Stimulated activated CD8-positive, alpha-beta memory T cell treated with anti-CD3 and anti-CD28 coated beads, Interleukin-15, amount 100 ng/mL, for 48 hours (primary cell): ENCODE measurements at regions not wholly inside any gene's neighbourhood (a gene's known extent, or its start where the extent isn't known, plus 50 kb on each side); places are given as distances from the start of the nearest gene placed in this dataset.

Experiments used
- DNase-seq, 2 donors: peaks; one replicate each; pipeline ENCODE4 v3.0.0-alpha.2; 2020; ENCODE audit warnings: low read depth in 2 of 2

DNA sequence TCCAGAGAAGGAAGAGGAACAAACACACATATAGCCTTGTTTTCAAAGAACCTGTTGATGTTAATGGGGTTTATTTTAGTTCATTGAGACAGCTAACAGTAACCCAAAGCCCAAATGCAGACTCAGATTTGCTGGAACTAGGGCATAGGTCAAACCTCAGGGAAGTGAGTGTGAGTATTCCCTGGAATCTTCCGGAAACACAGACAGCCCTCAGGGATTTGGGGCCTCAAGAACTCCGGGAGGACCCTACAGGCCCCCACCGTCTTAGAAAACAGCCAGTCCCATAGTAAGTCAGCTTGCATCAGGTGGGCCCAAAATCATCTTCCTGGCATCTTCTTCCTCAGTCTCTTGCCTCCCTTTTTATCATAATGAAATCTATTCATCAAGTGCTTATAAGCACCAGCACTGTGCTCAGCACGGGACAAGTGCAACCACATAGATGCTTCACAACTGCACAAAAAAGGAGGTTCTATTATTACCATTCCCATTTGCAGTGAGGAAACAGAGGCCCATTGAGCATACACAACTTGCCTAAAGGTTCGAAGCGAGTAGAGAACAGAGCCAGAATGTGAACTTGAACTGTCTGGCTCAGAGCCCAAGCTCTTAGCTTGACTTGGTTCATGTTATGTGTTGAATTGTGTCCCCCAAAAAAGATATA is 50.2 kb upstream of the BCL11A start:
- DNase-seq: no peak

DNA sequence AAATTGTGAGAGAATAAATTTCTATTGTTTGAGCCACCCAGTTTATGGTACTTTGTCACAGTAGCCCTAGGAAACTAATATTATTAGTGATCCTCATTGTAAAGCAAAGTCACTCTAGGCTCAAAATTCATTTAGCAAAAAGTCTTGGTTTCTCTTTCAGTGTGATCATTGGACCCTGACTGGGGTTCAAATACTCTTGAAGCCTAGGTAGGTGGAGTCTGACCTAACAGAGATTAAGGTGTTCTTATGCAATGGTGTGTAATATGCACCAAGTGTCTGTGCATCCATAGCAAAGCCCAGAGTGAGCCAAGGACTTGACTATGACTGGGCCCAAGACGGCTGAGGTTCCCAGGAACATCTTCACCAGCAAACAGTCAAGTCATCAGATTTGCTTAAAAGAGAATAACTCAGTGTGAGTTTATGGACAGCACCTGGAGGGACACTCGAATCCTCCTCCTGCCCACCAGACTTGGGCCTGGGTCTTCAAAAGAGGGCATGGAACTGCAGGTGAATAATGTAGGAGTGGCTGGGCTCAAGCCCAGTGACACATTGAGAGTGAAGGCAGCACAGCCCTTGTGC is 51.1 kb upstream of the BCL11A start:
- DNase-seq: no peak

DNA sequence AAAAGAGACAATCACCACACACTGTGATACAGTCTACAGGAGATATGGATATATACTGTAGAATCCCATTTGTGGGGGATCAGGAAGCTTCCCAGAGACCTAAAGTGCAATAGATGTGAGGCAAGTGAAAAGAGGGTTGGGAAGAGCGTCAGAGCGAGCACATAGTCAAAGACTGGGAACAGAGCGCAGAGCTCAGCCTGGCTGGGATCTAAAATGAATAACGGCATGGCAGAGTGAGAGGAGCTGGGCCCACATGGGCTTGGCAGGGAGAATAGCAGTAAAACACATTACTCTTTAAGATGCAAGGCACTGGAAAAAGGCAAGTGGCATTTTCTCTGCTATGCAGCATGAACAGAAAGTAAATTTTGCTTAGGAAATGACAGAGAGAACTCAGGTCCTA is 52.4 kb upstream of the BCL11A start:
- no peak for DNase-seq

DNA sequence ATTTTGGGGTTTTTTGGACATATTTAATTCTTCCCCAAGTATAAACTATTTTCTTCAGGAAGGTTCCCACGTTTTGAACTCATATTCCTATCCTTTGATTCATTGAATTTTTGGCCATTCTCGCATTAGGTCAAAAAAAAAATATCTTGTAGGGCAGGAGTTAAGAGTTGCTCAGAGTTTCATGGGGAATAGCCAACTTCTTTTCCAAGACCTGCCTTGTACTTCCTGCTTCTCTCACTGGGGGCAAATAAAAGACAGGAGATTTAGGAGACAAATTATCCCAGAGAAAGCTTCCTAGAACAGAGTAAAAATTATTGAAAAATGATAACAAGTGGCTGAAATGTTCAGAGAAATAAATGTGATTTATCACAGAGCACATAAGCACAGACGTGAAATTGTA is 55.2 kb upstream of the BCL11A start:
- no peak for DNase-seq

DNA sequence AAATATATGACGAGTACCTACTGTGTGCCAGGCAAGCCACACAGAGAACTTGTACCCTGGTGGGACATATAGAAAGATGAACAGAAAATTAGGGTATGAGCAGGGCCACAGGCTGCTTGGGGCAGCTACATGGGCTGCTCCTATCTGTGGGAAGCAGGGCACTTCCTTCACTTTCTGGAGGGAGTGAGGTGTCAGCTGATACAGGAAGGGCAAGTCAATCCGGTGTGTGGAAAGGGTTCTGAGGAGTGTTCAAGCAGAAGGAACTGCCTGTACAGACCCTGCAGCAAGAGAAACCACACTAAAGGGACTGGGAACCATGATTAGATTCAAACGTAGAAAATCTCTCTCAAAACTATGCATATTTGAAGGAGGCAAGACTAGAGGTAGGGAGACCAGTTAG is 58.6 kb upstream of the BCL11A start:
- DNase-seq: no peak

DNA sequence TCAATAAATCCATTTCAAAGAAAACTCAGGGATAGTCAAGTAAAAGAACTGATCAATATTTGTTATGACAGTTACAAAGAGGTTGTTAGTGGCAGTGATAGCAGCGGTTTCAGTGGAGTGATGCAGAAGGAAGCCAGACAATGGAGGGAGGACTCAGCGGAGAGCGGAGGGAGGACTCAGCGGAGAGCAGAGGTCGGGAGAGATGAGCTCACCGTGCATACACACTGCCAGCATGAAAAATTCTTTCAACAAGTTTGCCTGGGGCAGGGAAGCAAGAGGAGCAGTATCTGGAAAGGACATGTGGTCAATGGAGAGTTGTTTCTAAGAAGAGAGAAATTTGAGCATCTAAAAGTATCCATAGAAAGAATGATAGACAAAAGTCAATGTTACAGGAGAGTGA is 60.9 kb upstream of the BCL11A start:
- no peak for DNase-seq

DNA sequence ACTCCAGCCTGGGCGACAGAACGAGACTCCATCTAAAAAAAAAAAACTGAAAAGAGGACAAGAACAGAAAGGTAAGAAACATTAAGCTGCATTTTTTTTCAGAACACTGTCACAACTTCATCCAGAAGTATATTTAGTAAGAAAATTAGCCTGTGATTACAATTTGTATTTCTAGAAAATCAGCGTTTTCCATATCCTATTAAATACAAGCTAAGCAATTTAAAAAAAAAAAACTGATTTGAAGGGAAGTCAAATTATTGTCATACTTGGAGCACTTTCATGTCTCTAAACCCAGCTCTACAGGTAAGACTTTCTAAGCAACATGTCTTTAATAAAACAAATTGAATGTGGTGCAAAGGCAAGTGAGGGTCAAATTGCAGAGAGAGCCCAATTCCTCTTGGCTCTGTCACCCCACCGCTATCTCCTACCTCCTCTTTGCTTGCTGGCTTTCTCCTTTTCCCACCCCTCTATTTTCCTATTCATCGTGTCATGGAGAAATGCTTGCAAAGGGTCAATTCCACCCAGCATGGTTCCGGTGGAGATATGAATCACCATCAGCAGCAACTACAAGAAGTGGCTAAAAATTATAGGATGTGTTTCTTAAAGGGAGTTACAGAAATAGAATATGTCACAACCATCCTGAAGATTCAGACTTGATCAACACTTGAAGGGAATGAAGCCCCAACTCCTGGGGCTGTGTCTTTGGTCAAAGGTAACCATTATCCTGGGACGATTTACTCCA is 68.4 kb upstream of the BCL11A start:
- no peak for DNase-seq

DNA sequence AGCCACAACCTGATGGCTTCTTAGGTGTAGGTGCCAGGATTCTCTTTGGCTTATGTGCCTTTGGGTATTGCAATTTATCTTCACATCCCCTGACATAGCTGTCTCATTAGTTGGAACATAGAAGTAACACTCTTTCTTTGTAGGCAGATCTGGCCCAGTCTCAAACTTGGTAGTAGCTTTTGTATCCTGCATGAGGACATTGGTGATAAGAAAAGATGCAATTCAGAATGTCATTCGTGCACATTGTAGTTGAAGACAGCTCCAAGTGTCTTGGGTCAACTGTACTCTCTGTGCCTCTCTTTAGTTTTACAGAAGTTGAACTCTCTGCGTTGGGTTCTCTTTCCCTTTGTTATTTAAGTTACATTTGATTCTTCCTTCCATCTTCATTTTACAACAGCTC is 69.6 kb upstream of the BCL11A start:
- no peak for DNase-seq

DNA sequence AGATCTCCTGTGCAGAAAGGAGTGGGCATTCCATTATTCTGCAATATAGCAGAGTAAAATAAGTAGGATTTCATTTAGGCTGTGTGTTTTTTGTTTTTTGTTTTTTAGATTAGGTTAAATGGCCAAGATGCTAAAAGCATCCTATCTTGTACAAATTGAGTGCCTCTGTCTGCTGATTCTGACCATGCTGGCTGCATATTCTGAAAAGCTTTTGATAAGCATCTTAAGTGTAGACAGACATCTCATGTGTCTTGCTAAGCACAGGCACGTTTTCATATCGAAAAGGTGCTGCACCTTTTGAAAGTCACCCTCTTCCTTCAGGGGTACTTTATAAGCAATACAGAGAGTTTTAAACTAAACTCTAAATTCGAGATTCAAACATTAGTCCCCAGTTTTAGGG is 74.0 kb upstream of the BCL11A start:
- DNase-seq: no peak

DNA sequence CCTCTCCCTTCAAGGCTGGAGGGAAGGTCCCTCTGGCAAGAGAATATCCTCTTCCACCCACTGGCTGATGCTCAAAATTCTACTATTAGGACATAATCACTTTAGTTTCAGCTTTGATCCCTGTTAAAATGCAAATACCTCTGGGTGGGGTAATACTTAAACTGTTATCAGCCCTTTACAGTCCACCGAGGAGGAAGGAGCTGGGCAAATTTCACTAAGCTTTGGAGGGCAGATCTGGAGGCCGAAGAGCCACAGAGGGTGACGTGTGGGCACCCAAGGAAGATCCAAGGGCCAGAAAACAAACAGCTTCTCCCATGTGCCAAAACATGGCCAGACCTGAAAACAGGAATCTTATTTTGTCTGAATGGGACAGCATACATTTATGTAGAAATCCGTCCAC is 74.6 kb upstream of the BCL11A start:
- DNase-seq: no peak

DNA sequence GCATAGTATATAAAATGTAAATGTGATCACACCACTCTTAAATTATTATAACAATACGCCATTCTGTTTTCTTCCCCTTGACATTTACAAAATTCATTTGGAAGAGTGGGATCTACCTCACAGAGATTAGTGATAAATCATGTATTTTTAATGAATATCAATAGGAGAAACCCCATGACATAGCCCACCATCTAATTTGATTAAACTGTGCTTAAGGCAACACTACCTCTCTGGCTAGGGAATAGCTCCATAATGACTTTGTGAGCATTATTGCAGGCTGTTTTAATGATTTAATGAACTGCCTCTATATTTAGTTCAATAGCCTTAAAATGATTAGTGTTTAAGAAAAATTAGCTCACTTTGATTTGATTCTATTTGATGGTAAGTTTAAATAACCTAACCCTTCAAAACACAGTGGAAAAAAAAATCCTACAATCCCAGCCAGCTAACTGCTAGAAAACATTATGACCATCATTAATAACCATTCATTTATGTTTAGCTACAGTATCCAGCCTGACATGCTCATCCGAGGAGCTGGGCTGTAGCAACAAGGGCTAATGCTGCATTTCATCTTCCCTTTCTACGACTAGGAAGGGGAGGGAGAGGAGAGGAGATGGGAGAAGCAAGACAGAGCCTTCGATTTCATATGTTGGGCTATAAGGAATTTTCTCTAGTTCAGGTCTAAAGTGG is 75.3 kb upstream of the BCL11A start:
- no peak for DNase-seq

DNA sequence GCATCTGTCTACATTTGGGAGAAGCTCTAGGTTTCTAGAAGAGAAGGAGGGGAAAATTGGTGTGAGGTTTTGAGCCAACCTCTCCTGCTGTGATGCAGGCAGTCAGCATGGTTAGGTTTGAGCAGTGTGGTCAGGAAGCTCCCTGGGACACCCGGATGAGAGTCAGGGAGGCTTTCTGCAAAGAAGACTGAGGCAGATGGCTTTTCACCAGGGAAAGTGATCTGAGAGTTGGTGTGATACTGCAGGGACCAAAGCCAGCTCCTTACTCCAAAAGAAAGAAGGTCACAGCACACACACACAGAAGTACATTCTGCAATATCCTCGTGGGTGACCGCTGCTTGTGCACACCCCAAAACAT is 75.8 kb upstream of the BCL11A start:
- no peak for DNase-seq

DNA sequence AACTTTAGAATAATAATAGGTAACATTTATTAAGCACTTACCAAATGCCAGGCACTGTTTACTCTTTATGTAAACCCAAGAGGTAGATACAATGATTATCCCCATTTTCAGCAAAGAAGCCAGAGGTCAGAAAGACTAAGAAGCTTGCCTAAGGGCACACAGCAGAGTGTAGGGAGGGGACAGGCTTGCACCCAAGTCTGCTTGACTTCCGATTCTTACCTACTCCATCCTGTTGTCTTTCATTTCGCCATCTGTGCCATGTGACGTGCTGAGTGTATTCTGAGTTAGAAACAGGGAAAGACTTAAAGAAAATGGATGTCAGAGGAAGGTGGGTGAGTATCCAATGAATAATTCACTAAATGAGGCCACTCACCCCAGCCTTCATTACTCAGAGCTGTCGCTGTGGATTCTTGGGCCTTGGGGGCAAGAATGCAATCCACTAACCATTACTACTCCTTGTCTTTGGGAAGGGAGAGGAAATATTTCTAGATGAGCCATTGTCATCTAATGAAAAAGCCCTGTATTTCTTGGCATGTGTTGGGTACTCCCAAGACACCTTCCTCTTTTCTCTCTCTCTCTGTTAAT is 76.4 kb upstream of the BCL11A start:
- DNase-seq: no peak

DNA sequence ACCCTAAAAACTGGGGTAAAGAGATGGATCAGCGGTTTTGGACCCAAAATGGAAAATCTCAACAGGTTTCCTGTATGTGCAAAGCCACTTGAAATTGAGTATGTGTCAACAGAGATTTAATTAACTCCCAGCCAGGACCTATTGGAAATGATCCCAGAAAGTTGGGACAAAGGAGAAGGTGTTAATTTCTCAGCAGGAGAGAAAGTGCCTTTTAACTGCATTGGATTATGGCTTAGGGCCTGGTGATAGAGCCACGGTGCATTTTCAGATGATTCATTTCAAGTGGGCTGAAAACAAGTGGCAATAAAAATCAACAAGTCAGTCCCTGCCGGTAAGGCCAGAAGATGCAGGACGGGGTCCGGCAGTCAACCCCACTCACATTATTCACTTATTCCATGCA is 80.2 kb upstream of the BCL11A start:
- no peak for DNase-seq

DNA sequence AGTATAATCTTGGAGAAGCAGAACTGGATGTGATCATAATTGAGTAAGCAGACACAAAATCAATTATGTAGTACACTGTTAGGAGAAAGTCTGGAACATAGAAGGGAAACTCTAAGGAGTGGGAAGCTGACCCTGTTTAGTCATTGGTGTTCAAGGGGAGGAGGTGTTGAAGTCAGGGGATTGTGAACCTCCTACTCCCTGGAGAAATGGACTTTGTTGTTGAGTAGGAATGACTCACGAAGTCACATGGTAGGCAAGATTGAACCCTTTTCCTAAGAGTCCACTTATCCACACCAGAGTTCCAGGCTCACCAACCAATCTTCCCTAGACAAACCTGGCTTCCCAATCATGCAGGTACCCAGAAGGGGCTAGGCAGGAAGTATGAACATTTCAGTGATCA is 81.0 kb upstream of the BCL11A start:
- DNase-seq: no peak

DNA sequence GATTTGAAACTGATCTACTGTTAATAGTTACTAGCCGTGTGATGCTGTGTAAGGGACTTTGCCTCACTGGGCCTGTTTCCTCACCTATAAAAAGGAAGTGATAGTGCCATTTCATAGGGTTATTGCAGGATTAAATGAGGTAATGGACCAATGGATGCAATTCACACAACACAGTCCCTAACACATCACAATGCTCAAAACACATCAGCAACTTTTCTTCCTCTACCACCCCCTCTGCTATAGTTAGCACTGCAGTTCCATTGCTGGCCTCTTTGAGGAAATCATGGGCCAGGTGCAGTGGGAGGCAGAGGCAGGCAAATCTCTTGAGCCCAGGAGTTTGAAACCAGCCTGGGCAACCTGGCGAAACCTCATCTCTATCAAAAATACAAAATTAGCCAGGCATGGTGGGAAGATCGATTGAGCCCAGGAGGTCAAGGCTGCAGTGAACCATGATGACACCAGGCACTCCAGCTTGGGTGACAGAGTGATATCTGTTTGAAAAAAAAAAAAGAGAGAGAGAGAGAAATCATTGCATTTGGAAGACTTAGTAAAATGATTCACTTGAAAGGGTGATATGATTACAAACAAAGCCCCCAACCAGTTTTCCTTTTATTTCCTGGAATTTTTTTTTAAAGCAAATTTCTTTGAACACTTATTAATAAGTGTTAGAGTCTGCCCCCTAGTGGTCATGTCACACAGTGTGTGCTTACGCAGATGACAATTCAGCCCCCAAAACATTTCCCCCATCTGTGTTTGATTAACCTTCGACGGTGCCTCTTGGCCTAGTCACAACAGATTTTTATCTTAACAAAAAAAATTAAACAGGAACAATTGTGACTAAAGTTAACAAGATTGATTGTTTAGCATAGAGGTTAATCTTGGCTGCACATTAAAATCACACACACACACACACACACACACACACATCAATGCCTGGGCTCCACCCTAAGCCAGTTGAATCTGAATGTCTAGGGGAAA is 88.6 kb upstream of the BCL11A start:
- DNase-seq: no peak

DNA sequence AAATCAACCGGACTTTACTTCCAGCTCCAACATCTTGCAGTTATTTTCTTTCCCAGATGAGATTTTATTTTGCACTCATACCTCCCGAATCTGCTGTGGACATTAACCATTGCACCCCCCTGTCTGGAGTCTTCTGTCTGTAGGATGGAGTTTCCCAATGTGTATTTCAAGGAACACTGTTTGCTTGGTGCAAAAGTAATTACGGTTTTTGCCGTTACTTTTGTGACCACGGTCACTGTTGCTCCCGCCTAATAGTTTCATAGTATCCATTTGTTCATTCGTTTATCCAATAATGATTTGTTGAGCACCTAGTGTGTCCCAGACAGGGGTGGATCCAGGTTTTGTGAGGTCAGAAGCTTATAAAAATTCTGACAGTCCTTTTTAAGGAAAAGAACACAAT is 90.3 kb upstream of the BCL11A start:
- DNase-seq: no peak

DNA sequence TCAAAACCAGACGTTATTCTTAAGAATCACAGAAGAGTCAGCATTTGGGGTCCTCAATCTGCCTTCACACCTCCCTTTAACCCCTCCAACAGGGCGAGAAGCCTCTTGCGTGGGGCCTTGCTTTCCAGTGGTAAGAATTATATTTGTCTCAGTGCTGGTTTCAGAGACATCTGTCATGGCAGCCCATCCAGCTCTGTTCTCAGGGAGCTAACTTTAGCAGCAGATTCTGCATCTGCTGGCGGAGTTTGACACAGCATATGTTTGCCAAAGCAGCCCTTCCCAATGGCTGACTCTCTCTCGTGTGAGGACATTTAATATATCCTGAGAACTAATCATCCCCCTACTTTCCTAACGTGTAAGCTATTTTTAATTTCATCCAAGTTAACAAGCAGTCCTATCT is 91.5 kb upstream of the BCL11A start:
- no peak for DNase-seq

DNA sequence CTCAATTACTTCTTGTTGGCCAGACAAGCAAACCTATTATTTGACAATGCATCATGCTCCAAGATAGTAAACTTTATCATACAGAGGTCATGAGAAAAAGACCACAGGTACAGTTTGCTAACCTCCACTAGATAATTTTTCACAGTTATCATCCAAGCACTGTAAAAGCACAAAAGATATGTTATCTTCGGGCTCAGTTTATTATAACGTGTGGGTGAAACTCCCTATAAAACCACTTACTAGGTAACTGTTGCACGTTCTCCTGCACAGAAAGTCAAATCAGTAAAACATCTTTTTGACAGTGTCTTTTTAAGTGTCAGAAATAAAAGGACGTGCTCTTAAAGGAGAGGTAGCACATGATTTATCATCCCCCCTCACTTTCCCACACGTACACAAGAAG is 94.7 kb upstream of the BCL11A start:
- no peak for DNase-seq

DNA sequence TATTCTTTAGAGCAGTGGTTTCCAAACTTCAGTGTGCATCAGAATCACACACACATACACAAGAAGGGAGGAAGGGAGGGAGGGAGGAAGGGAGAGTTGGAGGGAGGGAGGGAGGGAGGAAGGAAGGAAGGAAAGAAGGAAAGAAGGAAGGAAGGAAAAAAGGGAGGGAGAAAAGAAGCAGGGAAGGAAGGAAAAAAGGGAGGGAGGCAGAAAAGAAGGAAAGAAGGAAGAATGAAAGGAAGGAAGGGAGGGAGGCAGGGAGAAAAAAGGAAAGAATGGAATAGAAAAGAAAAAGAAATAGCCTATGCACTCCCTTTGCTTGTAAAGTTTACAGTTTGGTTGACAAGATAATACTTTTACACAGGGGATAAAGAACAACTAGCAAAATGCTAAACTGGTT is 96.3 kb upstream of the BCL11A start:
- DNase-seq: no peak

DNA sequence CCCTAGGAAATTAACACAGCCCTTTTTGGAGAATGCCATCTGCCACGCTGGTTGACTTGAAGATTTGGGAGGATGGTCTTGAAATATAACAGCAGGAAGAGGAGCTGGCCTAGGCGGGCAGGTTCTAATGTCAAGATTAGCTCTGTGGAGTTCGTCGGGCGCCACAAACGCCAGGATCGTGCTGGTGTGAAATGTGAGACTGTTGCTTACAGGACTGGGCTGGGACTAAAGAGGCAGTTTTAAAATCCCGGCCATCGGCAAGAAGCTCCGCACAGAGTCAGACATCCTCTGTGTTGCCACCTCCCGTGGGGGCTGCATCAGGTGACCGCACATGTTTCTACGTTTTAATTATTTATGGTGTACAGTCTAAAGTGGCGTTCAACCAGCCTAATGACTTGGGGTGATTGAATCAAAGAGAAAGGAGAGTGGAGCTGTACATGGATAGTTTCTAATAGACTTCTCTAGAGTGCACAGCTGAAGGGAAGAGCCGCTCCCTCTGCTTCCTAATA is 99.4 kb upstream of the BCL11A start:
- no peak for DNase-seq
